Esophagus mucosa (tissue), 1 donor: ENCODE measurements at regions not wholly inside any gene's neighbourhood (a gene's known extent, or its start where the extent isn't known, plus 50 kb on each side); places are given as distances from the start of the nearest gene placed in this dataset.
"Not testable (repeated sequence)": the region's sequence is repeated elsewhere in the genome, so short reads cannot be mapped to it uniquely, and the experiment has no call there.

Experiments
- ATAC-seq: fragments of 200-7000 bp; cut with Tn5 transposase; one replicate; pipeline ENCODE4 v1.9.1; 2020
- donor health status: DM: yes; HTN: yes; CAD: no.

- no peak for ATAC-seq
Measured at GRCh38 chr7:13737563-13737962, 251.9 kb downstream of the ETV1 start.

DNA sequence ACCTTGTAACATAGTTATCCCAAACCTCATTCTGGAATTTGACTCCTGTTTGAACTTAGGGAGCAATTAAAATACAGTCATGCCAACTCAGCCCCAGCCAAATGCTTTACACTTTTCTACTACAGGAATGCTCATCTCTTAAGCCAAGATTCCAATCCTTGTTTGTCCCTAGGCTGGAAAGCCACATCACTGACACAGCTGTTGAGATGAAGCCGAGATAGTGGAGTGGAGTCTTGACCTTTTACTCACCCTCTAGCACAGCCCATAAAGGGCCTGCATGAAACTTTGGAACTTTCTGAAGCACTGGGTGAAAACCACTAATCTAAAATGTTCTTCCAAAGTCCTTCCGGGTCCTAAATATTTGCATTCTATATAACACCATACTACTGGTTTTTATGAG lies 247.3 kb downstream of the ETV1 start:
- no peak for ATAC-seq

DNA sequence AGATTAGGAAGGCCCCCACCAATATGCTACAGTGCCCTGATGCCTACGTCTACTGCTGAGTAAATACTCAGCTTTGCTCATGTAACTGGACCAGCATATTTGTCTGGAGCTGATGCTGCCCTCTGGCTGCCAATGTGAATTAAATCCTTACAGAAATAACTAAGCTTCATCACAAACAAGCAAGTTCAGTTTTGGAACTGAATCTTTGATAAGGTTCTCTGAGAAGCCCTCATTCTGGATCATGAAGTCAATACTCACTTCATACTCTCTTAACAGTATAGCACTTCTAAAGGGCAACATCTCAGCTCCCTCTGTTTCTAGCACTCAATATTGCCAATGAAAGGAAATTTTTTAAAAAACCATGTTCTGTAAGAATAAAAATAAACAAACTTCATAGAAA lies 246.7 kb downstream of the ETV1 start:
- no peak for ATAC-seq

- no peak for ATAC-seq
Measured at GRCh38 chr7:13743226-13743625, 246.2 kb downstream of the ETV1 start.

GRCh38 chr7:13745530-13745929 lies 243.9 kb downstream of the ETV1 start:
- ATAC-seq, result no peak

DNA sequence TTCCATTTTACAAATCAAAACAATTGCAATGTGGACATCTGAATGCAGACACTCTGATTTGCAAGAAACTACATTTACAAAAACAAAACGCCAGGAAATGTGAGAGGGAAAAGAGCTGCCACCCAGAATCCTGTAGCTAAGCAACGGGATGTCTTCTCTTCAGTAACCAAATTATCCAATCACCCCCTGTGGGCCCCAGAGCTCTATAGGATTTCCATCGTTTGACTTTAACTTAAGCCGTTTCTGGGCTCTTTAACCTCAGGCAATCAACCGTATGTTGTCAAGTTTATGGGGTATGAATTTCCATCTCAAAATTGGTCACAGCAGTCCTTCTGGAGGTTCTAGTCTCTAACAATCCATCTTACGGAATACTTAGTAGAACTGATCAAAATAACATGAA lies 240.5 kb downstream of the ETV1 start:
- ATAC-seq, result no peak

- no peak for ATAC-seq
Measured at GRCh38 chr7:13749636-13750035, 239.8 kb downstream of the ETV1 start.

- no peak for ATAC-seq
Measured at GRCh38 chr7:13751766-13752165, 237.7 kb downstream of the ETV1 start.

- no peak for ATAC-seq
Measured at GRCh38 chr7:13757841-13758240, 231.6 kb downstream of the ETV1 start.

DNA sequence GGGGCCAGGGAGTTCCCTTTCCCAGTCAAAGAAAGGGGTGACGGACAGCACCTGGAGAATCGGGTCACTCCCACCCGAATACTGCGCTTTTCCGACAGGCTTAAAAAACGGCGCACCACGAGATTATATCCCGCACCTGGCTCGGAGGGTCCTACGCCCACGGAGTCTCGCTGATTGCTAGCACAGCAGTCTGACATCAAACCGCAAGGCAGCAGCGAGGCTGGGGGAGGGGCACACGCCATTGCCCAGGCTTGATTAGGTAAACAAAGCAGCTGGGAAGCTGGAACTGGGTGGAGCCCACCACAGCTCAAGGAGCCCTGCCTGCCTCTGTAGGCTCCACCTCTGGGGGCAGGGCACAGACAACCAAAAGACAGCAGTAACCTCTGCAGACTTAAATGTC lies 223.6 kb downstream of the ETV1 start:
- ATAC-seq, result not testable (repeated sequence)

DNA sequence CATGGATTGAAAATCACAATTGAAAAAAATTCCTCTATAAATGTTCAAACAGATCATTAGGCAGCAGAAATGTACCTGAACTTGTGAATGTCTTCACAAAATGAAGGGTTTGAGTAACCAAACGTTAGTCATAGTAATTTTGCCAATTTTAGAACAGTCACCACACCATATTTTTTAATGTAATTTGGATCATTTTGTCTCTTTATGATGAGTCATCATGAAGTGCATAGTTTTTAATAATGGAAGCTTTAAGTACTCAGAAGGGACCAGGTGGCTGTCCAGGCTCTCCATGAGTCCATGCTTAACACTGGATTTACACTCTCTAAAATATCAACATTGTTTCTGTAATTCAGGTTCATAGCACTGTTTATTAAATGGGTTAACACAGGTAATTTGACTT lies 219.2 kb downstream of the ETV1 start:
- no peak for ATAC-seq

GRCh38 chr7:13774976-13775375 lies 214.5 kb downstream of the ETV1 start:
- no peak for ATAC-seq

GRCh38 chr7:13777242-13777641 lies 212.2 kb downstream of the ETV1 start:
- no peak for ATAC-seq

GRCh38 chr7:13778967-13779366 lies 210.5 kb downstream of the ETV1 start:
- no peak for ATAC-seq

- no peak for ATAC-seq
Measured at GRCh38 chr7:13790611-13791010, 198.9 kb downstream of the ETV1 start.

- ATAC-seq, result no peak
Measured at GRCh38 chr7:13792208-13792607, 197.3 kb downstream of the ETV1 start.

DNA sequence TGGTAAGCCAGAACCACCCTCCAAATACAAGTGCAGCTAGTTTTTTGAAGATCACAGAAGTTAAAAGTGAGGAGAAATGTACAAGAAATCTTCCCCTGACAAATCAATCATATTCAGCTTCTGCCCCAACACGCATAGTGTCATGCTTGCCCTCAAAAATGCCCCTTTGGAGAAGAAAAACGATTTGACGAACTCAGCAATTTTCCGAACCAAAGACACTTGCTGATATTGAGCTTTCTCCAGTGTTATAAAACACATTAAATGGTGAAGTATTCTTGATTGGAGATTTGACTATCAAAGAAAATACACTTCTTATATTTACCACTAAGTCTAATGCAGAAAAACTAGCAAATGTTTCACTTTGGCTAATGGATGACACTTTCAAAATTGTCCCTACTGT lies 195.5 kb downstream of the ETV1 start:
- ATAC-seq, result no peak

GRCh38 chr7:13794581-13794980 lies 194.9 kb downstream of the ETV1 start:
- no peak for ATAC-seq

DNA sequence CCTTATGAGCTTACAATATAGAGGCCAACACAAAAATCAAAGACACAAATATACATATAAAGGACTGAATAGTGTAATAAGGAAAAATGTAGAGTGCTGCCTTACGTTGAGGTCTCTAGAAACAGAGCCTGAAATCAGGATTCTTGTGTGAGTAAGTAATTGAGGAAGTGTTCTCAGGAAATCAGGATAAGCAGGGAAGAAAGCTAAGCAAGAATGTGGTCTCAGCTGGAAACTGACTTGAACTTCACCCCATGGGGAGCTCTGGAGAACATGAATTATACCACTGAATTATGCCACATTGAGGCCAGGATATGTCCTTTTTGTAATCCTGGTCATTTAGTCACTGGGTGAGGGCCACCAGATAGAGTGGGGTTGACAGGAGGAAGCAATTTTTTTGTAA lies 191.9 kb downstream of the ETV1 start:
- ATAC-seq, result no peak

DNA sequence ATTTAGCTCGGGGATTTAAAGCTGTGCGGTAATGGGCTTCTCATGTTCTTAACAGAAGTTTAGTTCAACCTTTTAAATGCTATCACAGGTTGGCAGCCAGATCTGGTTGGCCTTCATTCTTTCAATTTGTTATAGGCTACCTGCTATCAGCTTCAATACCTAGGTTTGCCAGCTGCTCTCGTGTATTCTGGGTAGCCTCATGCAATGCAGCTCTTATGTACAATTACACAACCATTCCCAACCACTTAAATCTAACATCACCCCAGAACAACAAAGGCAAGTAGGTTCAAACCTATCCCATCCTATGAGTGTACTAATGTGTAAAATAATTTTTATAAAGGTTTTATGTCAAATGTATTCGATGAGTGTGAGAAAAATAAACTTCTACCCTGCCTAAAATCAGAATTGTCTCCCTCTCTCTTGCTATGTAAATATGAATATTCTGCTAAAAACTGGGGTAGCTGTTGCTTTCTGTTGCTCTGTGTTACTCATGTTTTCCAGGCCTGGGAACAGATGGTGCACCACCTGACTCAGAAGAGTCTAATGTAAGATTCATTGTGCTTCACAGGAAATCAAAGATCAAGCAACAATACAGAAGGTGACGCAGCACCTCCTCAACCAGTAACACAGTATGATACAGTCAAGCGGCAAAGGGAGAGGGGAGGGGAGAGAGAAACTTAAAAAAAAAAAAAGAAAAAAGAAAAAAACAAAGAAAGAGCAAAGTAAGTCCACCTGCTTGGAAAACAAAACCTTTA lies 188.6 kb downstream of the ETV1 start:
- peak; percentile 79 for ATAC-seq

DNA sequence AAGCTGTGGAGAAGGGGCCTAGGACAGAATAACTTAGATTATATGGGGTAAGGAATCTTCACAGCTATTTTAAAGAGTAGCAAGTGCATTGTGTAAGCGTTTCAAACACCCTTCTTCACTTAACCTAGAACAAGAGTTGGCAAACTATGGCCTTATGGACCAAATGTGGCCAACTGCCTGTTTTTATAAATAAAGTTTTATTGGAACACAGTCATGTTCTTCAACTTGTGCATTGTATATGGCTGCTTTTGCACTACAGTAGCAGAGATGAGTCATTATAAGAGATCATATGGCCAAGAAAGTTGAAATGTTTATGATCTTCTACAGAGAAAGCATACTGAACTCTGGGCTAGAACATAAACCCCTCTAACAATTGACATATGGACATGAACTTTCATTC lies 187.8 kb downstream of the ETV1 start:
- no peak for ATAC-seq

- ATAC-seq, result no peak
Measured at GRCh38 chr7:13802651-13803050, 186.8 kb downstream of the ETV1 start.

GRCh38 chr7:13803134-13803533 lies 186.3 kb downstream of the ETV1 start:
- ATAC-seq, result no peak

DNA sequence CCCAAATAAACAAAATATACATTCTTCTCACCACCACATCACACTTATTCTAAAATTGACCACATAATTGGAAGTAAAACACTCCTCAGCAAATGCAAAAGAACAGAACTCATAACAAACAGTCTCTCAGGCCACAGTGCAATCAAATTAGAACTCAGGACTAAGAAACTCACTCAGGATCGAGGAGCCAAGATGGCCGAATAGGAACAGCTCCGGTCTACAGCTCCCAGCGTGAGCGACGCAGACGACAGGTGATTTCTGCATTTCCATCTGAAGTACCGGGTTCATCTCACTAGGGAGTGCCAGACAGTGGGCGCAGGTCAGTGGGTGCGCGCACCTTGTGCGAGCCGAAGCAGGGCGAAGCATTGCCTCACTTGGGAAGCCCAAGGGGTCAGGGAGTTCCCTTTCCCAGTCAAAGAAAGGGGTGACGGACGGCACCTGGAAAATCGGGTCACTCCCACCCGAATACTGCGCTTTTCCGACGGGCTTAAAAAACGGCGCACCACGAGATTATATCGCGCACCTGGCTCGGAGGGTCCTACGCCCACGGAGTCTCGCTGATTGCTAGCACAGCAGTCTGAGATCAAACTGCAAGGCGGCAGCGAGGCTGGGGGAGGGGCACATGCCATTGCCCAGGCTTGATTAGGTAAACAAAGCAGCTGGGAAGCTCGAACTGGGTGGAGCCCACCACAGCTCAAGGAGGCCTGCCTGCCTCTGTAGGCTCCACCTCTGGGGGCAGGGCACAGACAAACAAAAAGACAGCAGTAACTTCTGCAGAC lies 183.2 kb downstream of the ETV1 start:
- ATAC-seq, result not testable (repeated sequence)
